Prostate gland (tissue), 2 donors: ENCODE measurements at regions not wholly inside any gene's neighbourhood (a gene's known extent, or its start where the extent isn't known, plus 50 kb on each side); places are given as distances from the start of the nearest gene placed in this dataset.

ENCODE experiments used
- POLR2A ChIP-seq: fragments of 450-650 bp; IDR thresholded peaks from one replicate; pipeline ENCODE4 v1.6.1; 2016; ENCODE audit warnings: antibody characterized with exemption, mild to moderate bottlenecking
- TF ChIP-seq, protein P1 (sequence below), 4 experiments: fragments of 200-600 bp in 2 of 4; fragments of 450-650 bp in 2 of 4; sonication (generic) in 2 of 4; IDR thresholded peaks; 1 replicate in 3 of 4; 2 replicates in 1 of 4; pipeline ENCODE4 v1.5.1; 2016 to 2019; ENCODE audit warnings: antibody characterized with exemption in 4 of 4, mild to moderate bottlenecking in 2 of 4, moderate library complexity in 2 of 4

DNA sequence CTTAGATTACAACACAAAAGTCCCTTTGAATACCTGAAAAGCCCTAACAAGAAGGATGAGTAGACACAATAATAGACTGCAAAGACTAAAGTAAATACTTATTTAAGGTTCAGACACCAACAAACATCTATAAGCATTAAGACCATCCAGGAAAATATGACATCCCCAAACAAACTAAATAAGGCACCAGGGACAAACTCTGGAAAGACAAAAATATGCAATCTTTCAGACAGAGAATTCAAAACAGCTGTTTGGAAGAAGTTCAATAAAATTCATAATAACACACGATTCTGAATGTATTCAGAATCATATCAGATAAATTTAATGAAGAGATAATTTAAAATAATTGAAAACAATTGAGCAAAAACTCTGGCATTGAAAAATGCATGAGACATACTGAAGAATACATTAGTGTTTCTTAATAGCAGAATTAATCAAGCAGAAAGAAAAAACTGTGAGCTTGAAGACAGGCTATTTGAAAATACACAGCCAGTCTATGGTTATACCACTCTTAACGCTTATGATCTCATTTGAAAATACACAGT, 1388.8 kb downstream of the DSC3 start:
- TF ChIP-seq, protein P1, sequence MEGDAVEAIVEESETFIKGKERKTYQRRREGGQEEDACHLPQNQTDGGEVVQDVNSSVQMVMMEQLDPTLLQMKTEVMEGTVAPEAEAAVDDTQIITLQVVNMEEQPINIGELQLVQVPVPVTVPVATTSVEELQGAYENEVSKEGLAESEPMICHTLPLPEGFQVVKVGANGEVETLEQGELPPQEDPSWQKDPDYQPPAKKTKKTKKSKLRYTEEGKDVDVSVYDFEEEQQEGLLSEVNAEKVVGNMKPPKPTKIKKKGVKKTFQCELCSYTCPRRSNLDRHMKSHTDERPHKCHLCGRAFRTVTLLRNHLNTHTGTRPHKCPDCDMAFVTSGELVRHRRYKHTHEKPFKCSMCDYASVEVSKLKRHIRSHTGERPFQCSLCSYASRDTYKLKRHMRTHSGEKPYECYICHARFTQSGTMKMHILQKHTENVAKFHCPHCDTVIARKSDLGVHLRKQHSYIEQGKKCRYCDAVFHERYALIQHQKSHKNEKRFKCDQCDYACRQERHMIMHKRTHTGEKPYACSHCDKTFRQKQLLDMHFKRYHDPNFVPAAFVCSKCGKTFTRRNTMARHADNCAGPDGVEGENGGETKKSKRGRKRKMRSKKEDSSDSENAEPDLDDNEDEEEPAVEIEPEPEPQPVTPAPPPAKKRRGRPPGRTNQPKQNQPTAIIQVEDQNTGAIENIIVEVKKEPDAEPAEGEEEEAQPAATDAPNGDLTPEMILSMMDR (IDR thresholded peaks at IDR 0.05) = no peak
- TF ChIP-seq POLR2A = no peak
